H1 (cell line): ENCODE measurements at regions not wholly inside any gene's neighbourhood (a gene's known extent, or its start where the extent isn't known, plus 50 kb on each side); places are given as distances from the start of the nearest gene placed in this dataset.

Source experiments
- CHD1 ChIP-seq: IDR thresholded peaks from 2 replicates; pipeline ENCODE4 v1.6.1; 2012; ENCODE audit warnings: low read depth, low read length, improper control_type of control experiment
- CTBP2 ChIP-seq: IDR thresholded peaks from 2 replicates; pipeline ENCODE4 v1.7.0; 2011; ENCODE audit warnings: borderline replicate concordance, mild to moderate bottlenecking, moderate library complexity, mixed read lengths, low read length; ENCODE audit not compliant: insufficient read depth, insufficient read length
- EGR1 ChIP-seq: IDR thresholded peaks from 2 replicates; pipeline ENCODE4 v1.6.1; 2011; ENCODE audit warnings: low read depth, low read length, borderline replicate concordance
- RNF2 ChIP-seq: fragments of 200-900, 300-1000 bp; sonication (generic); IDR thresholded peaks from 2 replicates; pipeline ENCODE4 v1.7.1; 2016; ENCODE audit warnings: borderline replicate concordance, low read depth, mild to moderate bottlenecking, antibody characterized with exemption, low read length; ENCODE audit not compliant: poor library complexity, severe bottlenecking; ENCODE audit errors: missing control alignments
- SIRT6 ChIP-seq: IDR thresholded peaks from one replicate; pipeline ENCODE4 v1.7.1; 2012; ENCODE audit warnings: low read length, inconsistent platforms
- TAF7 ChIP-seq: optimal IDR thresholded peaks from 2 replicates; pipeline ENCODE3; 2011; ENCODE audit warnings: low read depth, mild to moderate bottlenecking, inconsistent platforms, low read length, moderate library complexity, borderline replicate concordance
- YY1 ChIP-seq: IDR thresholded peaks from 2 replicates; pipeline ENCODE4 v1.6.1; 2011; ENCODE audit warnings: low read depth, mild to moderate bottlenecking, low read length

- no peak for TF ChIP-seq TAF7
- no peak for TF ChIP-seq CHD1
- no peak for TF ChIP-seq EGR1
- TF ChIP-seq RNF2, result no peak
- TF ChIP-seq CTBP2, result no peak
- no peak for TF ChIP-seq YY1
- no peak for TF ChIP-seq SIRT6
- TF ChIP-seq, all 59 proteins: peak for 0
These were observed 193.2 kb downstream of the C1orf94 start (continued) for GRCh38 chr1:34369701-34370455.
